Natural killer cell (primary cell): ENCODE measurements at regions not wholly inside any gene's neighbourhood (a gene's known extent, or its start where the extent isn't known, plus 50 kb on each side); places are given as distances from the start of the nearest gene placed in this dataset.

Experiments
- ATAC-seq, 3 donors: fragments of 150-1000 bp in 2 of 3; fragments of 200-7000 bp in 1 of 3; cut with Tn5 transposase; 1 replicate in 1 of 3; 2 replicates in 2 of 3; pipeline ENCODE4 v1.10.0; 2021; ENCODE audit warnings: mild to moderate bottlenecking in 2 of 3, moderate library complexity in 2 of 3
- DNase-seq, 2 donors: peaks; one replicate each; pipeline versions ENCODE4 v3.0.0 to v3.0.0-alpha.2; 2013 to 2021; ENCODE audit warnings: mixed read lengths in 1 of 2
- H3K27ac ChIP-seq: one replicate; pipeline ENCODE4 v1.5.1; 2013; ENCODE audit warnings: mild to moderate bottlenecking, low read length
- H3K27me3 ChIP-seq: one replicate; pipeline ENCODE4 v1.6.1; 2013; ENCODE audit warnings: low read length; ENCODE audit not compliant: control insufficient read depth, insufficient read depth
- H3K36me3 ChIP-seq: one replicate; pipeline ENCODE4 v1.6.1; 2013; ENCODE audit warnings: low read length; ENCODE audit not compliant: control insufficient read depth, insufficient read depth
- H3K4me1 ChIP-seq: one replicate; pipeline ENCODE4 v1.6.1; 2013; ENCODE audit warnings: low read length; ENCODE audit not compliant: control insufficient read depth, insufficient read depth
- H3K4me3 ChIP-seq: one replicate; pipeline ENCODE4 v1.5.1; 2013; ENCODE audit warnings: low read length
- H3K9me3 ChIP-seq: one replicate; pipeline ENCODE4 v1.6.1; 2013; ENCODE audit warnings: low read length; ENCODE audit not compliant: control insufficient read depth, insufficient read depth
- H3K27ac Mint-ChIP-seq, 2 donors: one replicate each; pipeline ENCODE4 v1.8.0; 2022; ENCODE audit warnings: mild to moderate bottlenecking in 2 of 2, mixed read lengths in 2 of 2, moderate library complexity in 1 of 2
- H3K27me3 Mint-ChIP-seq, 2 donors: one replicate each; pipeline ENCODE4 v1.8.0; 2022; ENCODE audit warnings: low read depth in 2 of 2, mixed read lengths in 2 of 2
- H3K36me3 Mint-ChIP-seq: one replicate; pipeline ENCODE4 v1.8.0; 2022; ENCODE audit warnings: mixed read lengths
- H3K4me1 Mint-ChIP-seq, 2 donors: one replicate each; pipeline ENCODE4 v1.8.0; 2022; ENCODE audit warnings: mixed read lengths in 2 of 2
- H3K4me3 Mint-ChIP-seq: one replicate; pipeline ENCODE4 v1.8.0; 2022; ENCODE audit warnings: mild to moderate bottlenecking, moderate library complexity, mixed read lengths
- H3K9me3 Mint-ChIP-seq, 2 donors: one replicate each; pipeline ENCODE4 v1.8.0; 2022; ENCODE audit warnings: mixed read lengths in 2 of 2
- WGBS: methylation state at CpG from one replicate; pipeline ENCODE4 v1.1.7; 2013; ENCODE audit warnings: missing lambda C conversion rate; ENCODE audit not compliant: insufficient coverage; 5-methylcytosine and 5-hydroxymethylcytosine counted together
- intact Hi-C: fragments of 100-400 bp; cut with micrococcal nuclease; formaldehyde crosslinking; loops from one replicate; pipeline ENCODE4 v1.14.2; 2022
- TF ChIP-seq, protein P1 (sequence below): fragments of 200-600 bp; IDR thresholded peaks from one replicate; pipeline ENCODE4 v1.8.0; 2022; ENCODE audit warnings: antibody characterized with exemption

DNA sequence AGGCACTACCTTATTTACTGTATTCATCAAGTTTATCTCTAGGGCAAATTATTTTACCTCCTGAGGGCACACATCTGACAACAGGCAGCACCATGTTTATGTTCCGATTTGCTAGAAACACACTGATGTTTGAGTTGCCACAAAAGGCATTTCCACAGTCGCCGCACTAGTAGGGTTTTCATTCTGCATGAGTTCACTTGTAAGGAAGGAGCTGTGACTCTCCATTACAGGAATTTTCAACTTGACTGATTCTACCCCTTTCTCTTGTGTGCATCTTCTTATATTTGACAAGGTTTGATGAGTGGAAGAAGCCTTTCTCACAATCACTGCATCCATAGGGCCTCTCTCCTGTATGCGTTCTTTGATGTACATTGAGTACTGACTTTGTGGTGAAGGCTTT, 455.9 kb upstream of the CNTN5 start:
- Histone ChIP-seq H3K27me3 (no peaks in the 10 kb centered on the region), H3K9me3 (peaks cover 4% of the 10 kb centered on the region), H3K4me1 (no peaks in the 10 kb centered on the region), H3K27ac (no peak overlapping the region), H3K36me3 (no peaks in the 10 kb centered on the region), H3K4me3 (no peak overlapping the region)
- H3K4me1 Mint-ChIP-seq = no peaks in the 10 kb centered on the region
- no peak overlapping the region for H3K4me3 Mint-ChIP-seq
- H3K36me3 Mint-ChIP-seq = peaks cover 8% of the 10 kb centered on the region
- TF ChIP-seq, protein P1, sequence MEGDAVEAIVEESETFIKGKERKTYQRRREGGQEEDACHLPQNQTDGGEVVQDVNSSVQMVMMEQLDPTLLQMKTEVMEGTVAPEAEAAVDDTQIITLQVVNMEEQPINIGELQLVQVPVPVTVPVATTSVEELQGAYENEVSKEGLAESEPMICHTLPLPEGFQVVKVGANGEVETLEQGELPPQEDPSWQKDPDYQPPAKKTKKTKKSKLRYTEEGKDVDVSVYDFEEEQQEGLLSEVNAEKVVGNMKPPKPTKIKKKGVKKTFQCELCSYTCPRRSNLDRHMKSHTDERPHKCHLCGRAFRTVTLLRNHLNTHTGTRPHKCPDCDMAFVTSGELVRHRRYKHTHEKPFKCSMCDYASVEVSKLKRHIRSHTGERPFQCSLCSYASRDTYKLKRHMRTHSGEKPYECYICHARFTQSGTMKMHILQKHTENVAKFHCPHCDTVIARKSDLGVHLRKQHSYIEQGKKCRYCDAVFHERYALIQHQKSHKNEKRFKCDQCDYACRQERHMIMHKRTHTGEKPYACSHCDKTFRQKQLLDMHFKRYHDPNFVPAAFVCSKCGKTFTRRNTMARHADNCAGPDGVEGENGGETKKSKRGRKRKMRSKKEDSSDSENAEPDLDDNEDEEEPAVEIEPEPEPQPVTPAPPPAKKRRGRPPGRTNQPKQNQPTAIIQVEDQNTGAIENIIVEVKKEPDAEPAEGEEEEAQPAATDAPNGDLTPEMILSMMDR = no peak
- H3K27ac Mint-ChIP-seq = no peak overlapping the region
- DNase-seq (no peak), ATAC-seq (no peak)
- WGBS = 97% methylated on average over 3 of the region's 4 CpGs
- peaks cover 3 to 16% of the 10 kb centered on the region in 2 donors for H3K9me3 Mint-ChIP-seq
- H3K27me3 Mint-ChIP-seq = no peaks in the 10 kb centered on the region
- intact Hi-C loops = no loop called here

DNA sequence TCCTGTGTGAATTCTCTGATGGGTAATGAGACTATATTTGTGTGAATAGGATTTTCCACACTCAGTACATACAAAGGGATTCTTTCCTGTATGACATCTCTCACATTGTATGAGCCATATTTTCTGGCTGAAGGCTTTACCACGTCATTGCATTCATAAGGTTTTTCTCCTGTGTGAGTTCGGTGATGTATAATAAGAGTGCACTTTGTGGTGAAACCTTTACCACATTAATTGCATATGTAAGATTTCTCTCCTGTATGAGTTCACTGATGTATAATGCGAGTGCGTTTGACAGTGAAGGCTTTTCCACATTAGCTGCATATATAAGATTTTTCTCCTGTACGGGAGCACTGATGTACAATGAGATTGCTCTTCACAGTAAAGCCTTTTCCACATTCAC, 455.4 kb upstream of the CNTN5 start:
- TF ChIP-seq, protein P1 = no peak
- intact Hi-C loops = no loop called here

DNA sequence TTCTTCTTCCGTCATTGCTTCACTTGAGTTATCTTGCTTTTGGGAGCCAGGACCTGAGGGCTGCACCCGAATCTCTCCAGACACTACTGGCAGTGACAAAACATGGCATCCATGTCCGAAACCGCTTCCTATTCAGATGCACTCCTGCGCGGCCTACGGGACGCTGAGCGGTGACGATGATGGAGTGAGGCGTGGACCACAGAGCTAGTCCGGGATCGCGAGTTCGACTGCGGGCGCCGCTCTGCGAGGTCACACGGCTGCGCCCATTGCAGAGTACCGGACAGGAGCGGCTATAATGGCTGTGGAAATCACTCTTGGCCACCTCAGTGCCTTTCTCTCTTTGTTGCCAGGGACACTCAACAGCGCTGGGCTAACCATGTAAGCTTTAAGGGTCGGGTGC, 453.8 kb upstream of the CNTN5 start:
- no peak overlapping the region for H3K4me3 Mint-ChIP-seq
- H3K4me1 Mint-ChIP-seq = no peaks in the 10 kb centered on the region
- DNase-seq (no peak), ATAC-seq (no peak)
- H3K9me3 Mint-ChIP-seq = peaks cover 5 to 18% of the 10 kb centered on the region in 2 donors
- intact Hi-C loops = no loop called here
- Histone ChIP-seq H3K27ac (no peak overlapping the region), H3K36me3 (no peaks in the 10 kb centered on the region), H3K4me3 (no peak overlapping the region), H3K27me3 (no peaks in the 10 kb centered on the region), H3K9me3 (peaks cover 4% of the 10 kb centered on the region), H3K4me1 (no peaks in the 10 kb centered on the region)
- no peaks in the 10 kb centered on the region for H3K36me3 Mint-ChIP-seq
- H3K27me3 Mint-ChIP-seq = no peaks in the 10 kb centered on the region
- WGBS = 96% methylated on average over 25 of the region's 25 CpGs
- TF ChIP-seq, protein P1 = no peak
- no peak overlapping the region for H3K27ac Mint-ChIP-seq

More for the DNA sequence above, 455.4 kb upstream of the CNTN5 start:
- Mint-ChIP-seq H3K9me3 (peaks cover 7 to 19% of the 10 kb centered on the region in 2 donors), H3K4me3 (no peak overlapping the region), H3K27ac (no peak overlapping the region), H3K36me3 (peaks cover 8% of the 10 kb centered on the region), H3K27me3 (no peaks in the 10 kb centered on the region), H3K4me1 (no peaks in the 10 kb centered on the region)
- WGBS = 73% methylated on average over 1 of the region's 5 CpGs
- Histone ChIP-seq H3K27ac (no peak overlapping the region), H3K36me3 (no peaks in the 10 kb centered on the region), H3K27me3 (no peaks in the 10 kb centered on the region), H3K9me3 (peaks cover 4% of the 10 kb centered on the region), H3K4me1 (no peaks in the 10 kb centered on the region), H3K4me3 (no peak overlapping the region)
- DNase-seq (no peak), ATAC-seq (no peak)

DNA sequence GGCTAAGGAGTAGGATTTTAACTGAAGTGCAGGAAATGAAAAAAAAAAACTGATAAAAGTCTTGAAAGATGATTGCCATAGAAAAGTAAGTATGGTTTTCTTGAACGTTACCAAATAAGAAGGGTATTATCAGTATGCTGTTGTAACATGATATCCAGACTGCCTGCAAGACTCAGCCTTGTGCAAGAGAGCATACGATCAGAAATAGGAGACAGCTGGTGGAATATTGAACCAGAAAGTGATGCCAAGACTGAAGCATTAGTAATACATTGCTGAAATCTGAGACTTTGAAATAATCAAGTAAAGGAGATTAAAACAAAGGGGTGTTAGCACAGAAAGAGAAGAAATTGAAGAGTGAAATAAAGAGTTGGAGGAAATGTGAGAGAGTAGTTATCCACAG, 452.7 kb upstream of the CNTN5 start:
- WGBS = 90% methylated on average over 2 of the region's 2 CpGs
- H3K27ac Mint-ChIP-seq = no peak overlapping the region
- no peaks in the 10 kb centered on the region for H3K27me3 Mint-ChIP-seq
- ATAC-seq (no peak), DNase-seq (no peak)
- no peak overlapping the region for H3K4me3 Mint-ChIP-seq
- H3K27me3 ChIP-seq = no peaks in the 10 kb centered on the region
- no peaks in the 10 kb centered on the region for H3K36me3 ChIP-seq
- H3K4me1 ChIP-seq = no peaks in the 10 kb centered on the region
- TF ChIP-seq, protein P1 = no peak
- H3K36me3 Mint-ChIP-seq = no peaks in the 10 kb centered on the region
- H3K4me3 ChIP-seq = no peak overlapping the region
- H3K4me1 Mint-ChIP-seq = no peaks in the 10 kb centered on the region
- H3K9me3 ChIP-seq = peaks cover 4% of the 10 kb centered on the region
- H3K9me3 Mint-ChIP-seq = peaks cover 5 to 18% of the 10 kb centered on the region in 2 donors
- no peak overlapping the region for H3K27ac ChIP-seq
- intact Hi-C loops = no loop called here
